RWPE2 (cell line): ENCODE measurements at regions not wholly inside any gene's neighbourhood (a gene's known extent, or its start where the extent isn't known, plus 50 kb on each side); places are given as distances from the start of the nearest gene placed in this dataset.

Source experiments
- ATAC-seq: fragments of 200-7000 bp; cut with Tn5 transposase; 3 replicates; pipeline ENCODE4 v1.9.1; 2021; ENCODE audit warnings: low read depth
- DNase-seq: peaks from one replicate; pipeline ENCODE4 v3.0.0-alpha.2; 2020; ENCODE audit warnings: low spot score
- H3K27ac ChIP-seq: fragments of 450-650 bp; 2 replicates; pipeline ENCODE4 v1.5.1; 2017; ENCODE audit warnings: mild to moderate bottlenecking; ENCODE audit not compliant: poor library complexity, severe bottlenecking
- H3K27me3 ChIP-seq: fragments of 250-450 bp; sonication (Bioruptor Pico); 2 replicates; pipeline ENCODE4 v1.5.1; 2021; ENCODE audit warnings: mild to moderate bottlenecking, moderate library complexity; ENCODE audit not compliant: insufficient read depth, poor library complexity, severe bottlenecking
- H3K36me3 ChIP-seq: fragments of 250-450 bp; sonication (Bioruptor Pico); 2 replicates; pipeline ENCODE4 v1.5.1; 2020; ENCODE audit warnings: low read depth, mild to moderate bottlenecking, moderate library complexity
- H3K4me1 ChIP-seq: fragments of 250-450 bp; sonication (Bioruptor Pico); 2 replicates; pipeline ENCODE4 v1.5.1; 2021; ENCODE audit warnings: mild to moderate bottlenecking, moderate library complexity; ENCODE audit not compliant: insufficient read depth, poor library complexity, severe bottlenecking
- H3K4me3 ChIP-seq: fragments of 250-450 bp; sonication (Bioruptor Pico); 2 replicates; pipeline ENCODE4 v1.5.1; 2021; ENCODE audit warnings: mild to moderate bottlenecking, moderate library complexity; ENCODE audit not compliant: severe bottlenecking
- H3K9me3 ChIP-seq: fragments of 250-450 bp; sonication (Bioruptor Pico); 2 replicates; pipeline ENCODE4 v1.5.1; 2021; ENCODE audit warnings: mild to moderate bottlenecking, moderate library complexity; ENCODE audit not compliant: severe bottlenecking
- TF ChIP-seq, protein P1 (sequence below): fragments of 450-650 bp; IDR thresholded peaks from one replicate; pipeline ENCODE4 v1.5.1; 2017; ENCODE audit warnings: mild to moderate bottlenecking, moderate library complexity; ENCODE audit not compliant: poor library complexity, severe bottlenecking

DNA sequence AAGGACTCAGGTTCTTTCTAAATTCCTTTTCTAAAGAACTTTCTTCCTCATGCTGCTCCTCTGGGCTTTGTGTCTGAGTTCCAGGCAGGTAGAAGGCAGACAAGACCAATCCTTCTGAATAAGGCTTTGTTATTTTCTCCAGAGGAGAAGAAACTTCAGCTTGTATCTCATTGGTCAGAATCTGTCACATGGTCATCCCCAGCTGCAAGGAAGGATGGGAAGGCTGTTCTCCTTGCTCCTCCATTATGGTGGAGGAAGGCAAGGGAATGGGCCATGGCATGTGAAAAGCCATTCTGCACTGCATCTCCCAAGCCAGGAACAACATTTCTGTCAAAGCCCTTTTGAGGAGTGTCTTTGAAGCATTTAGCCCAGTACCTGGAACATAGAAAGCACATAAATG, 50.6 kb upstream of the NTPCR start:
- TF ChIP-seq, protein P1, sequence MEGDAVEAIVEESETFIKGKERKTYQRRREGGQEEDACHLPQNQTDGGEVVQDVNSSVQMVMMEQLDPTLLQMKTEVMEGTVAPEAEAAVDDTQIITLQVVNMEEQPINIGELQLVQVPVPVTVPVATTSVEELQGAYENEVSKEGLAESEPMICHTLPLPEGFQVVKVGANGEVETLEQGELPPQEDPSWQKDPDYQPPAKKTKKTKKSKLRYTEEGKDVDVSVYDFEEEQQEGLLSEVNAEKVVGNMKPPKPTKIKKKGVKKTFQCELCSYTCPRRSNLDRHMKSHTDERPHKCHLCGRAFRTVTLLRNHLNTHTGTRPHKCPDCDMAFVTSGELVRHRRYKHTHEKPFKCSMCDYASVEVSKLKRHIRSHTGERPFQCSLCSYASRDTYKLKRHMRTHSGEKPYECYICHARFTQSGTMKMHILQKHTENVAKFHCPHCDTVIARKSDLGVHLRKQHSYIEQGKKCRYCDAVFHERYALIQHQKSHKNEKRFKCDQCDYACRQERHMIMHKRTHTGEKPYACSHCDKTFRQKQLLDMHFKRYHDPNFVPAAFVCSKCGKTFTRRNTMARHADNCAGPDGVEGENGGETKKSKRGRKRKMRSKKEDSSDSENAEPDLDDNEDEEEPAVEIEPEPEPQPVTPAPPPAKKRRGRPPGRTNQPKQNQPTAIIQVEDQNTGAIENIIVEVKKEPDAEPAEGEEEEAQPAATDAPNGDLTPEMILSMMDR, result no peak
- H3K27me3 ChIP-seq, result no peaks in the 10 kb centered on the region
- no peaks in the 10 kb centered on the region for H3K36me3 ChIP-seq
- ATAC-seq (no peak), DNase-seq (no peak)
- no peaks in the 10 kb centered on the region for H3K4me1 ChIP-seq
- H3K9me3 ChIP-seq, result no peaks in the 10 kb centered on the region
- no peak overlapping the region for H3K4me3 ChIP-seq
- H3K27ac ChIP-seq, result no peak overlapping the region
